ENCODE measurements at regions not wholly inside any gene's neighbourhood (a gene's known extent, or its start where the extent isn't known, plus 50 kb on each side); places are given as distances from the start of the nearest gene placed in this dataset.
A peak's percentile ranks its signal among the peaks of the same experiment; 100 is the strongest.

GRCh38 chr6:21524201-21524600 lies 69.3 kb upstream of the SOX4 start:
- no peak for DNase-seq

- no peak for DNase-seq
These were observed 66.6 kb upstream of the SOX4 start for GRCh38 chr6:21526974-21527373.

GRCh38 chr6:21527731-21528130 lies 65.8 kb upstream of the SOX4 start:
- DNase-seq, result no peak

GRCh38 chr6:21529431-21529830 lies 64.1 kb upstream of the SOX4 start:
- no peak for DNase-seq

GRCh38 chr6:21531393-21531792 lies 62.2 kb upstream of the SOX4 start:
- no peak for DNase-seq

- no peak for DNase-seq
These were observed 59.9 kb upstream of the SOX4 start for GRCh38 chr6:21533678-21534077.

GRCh38 chr6:21536280-21536766 lies 57.2 kb upstream of the SOX4 start:
- DNase-seq, result no peak

- DNase-seq, result peak; percentile 68
These were observed 55.9 kb upstream of the SOX4 start for GRCh38 chr6:21537637-21538036.

GRCh38 chr6:21538186-21538798 lies 55.3 kb upstream of the SOX4 start:
- DNase-seq, result no peak

GRCh38 chr6:21539621-21540100 lies 53.9 kb upstream of the SOX4 start:
- no peak for DNase-seq
